ENCODE measurements at regions not wholly inside any gene's neighbourhood (a gene's known extent, or its start where the extent isn't known, plus 50 kb on each side); places are given as distances from the start of the nearest gene placed in this dataset.

- TF ChIP-seq GATA2 (IDR thresholded peaks at IDR 0.05; ENCODE audit: low read depth, low read length), result no peak
- TF ChIP-seq GATA3 (IDR thresholded peaks at IDR 0.05; ENCODE audit: low read depth, low read length), result no peak
Measured at GRCh38 chr13:84605927-84606326, 723.7 kb upstream of the SLITRK1 start.
